ENCODE measurements at regions not wholly inside any gene's neighbourhood (a gene's known extent, or its start where the extent isn't known, plus 50 kb on each side); places are given as distances from the start of the nearest gene placed in this dataset.

DNA sequence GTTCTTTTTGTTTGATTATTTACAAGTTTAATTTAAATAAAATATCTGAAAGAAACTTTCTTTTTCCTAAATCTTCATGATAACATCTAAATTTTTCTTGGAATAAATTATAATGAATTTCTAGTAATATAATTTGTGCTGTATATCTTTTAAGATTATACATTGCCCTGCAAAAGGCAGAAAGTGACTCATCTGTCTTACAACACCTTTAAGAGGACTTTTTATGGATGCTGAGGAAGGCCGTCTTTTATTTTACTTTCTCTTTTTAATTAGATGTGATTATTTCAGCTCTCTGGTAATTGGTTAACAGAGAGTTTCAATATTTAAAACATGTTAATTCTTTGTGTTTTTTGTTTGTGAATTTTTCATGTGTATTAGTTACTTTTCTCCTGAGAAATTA, 598.4 kb downstream of the RPL10L start:
- H3K4me3 ChIP-seq (ENCODE audit: low read length) = no peak overlapping the region
- TF ChIP-seq, protein P1, sequence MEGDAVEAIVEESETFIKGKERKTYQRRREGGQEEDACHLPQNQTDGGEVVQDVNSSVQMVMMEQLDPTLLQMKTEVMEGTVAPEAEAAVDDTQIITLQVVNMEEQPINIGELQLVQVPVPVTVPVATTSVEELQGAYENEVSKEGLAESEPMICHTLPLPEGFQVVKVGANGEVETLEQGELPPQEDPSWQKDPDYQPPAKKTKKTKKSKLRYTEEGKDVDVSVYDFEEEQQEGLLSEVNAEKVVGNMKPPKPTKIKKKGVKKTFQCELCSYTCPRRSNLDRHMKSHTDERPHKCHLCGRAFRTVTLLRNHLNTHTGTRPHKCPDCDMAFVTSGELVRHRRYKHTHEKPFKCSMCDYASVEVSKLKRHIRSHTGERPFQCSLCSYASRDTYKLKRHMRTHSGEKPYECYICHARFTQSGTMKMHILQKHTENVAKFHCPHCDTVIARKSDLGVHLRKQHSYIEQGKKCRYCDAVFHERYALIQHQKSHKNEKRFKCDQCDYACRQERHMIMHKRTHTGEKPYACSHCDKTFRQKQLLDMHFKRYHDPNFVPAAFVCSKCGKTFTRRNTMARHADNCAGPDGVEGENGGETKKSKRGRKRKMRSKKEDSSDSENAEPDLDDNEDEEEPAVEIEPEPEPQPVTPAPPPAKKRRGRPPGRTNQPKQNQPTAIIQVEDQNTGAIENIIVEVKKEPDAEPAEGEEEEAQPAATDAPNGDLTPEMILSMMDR (conservative IDR thresholded peaks at IDR 0.05; ENCODE audit: low read depth, low read length) = no peak
- no peak for DNase-seq (ENCODE audit: low read depth)

DNA sequence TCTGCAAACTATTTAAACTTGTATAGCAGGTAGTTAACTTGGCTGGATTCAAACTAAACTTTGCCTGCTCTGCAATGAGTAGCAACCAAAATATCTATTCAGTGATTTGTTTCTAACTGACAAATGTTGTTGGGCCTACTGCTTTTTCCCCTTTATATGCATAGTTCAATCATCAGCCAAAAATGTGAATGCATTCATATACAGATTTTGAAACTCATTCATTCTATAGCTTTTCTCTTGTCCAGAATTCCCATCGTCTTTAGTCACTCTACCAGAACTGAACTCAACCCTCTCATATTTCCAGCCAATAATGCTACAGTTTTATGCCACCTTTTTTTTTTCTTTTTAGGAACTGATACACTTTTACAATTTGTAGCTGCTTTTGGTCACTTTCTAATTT, 599.8 kb downstream of the RPL10L start:
- DNase-seq (ENCODE audit: low read depth) = no peak
- TF ChIP-seq, protein P1 (conservative IDR thresholded peaks at IDR 0.05; ENCODE audit: low read depth, low read length) = no peak
- H3K4me3 ChIP-seq (ENCODE audit: low read length) = no peak overlapping the region

DNA sequence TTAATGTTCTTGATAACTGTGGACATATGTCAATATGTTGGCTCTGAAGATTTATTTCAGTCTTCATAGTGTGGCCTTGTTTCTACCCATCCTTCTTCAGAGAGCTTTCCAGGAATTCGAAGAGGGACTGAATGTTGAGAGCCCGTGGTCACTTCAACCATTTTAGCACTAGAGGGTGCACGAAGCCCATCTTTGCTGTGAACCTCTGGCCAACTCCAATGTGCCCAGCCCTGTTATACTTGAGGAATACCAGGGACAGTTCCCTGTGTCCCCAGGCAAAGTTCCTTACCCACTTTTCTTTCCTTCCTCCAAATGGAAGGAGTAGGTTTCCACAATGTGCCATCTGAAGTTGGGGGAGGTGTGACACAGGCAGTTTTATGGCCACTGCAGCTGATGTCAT, 603.5 kb downstream of the RPL10L start:
- TF ChIP-seq, protein P1 (conservative IDR thresholded peaks at IDR 0.05; ENCODE audit: low read depth, low read length) = peak; percentile 44
- H3K4me3 ChIP-seq (ENCODE audit: low read length) = no peak overlapping the region
- DNase-seq (ENCODE audit: low read depth) = no peak

DNA sequence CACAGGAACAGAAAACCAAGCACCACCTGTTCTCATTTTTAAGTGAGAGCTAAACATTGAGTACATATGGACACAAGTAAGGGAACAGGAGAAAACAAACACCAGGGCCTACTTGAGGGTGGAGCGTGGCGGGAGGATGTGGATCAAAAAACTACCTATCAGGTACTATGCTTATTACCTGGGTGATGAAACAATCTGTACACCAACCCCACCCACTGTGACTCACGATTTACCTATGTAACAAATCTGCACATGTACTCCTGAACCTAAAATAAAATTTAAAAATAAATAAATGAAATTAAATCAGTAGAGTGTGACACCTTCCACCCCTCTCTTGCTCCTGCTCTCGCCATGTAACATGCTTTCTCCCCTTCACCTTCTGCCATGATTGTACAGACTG, 615.5 kb downstream of the RPL10L start:
- TF ChIP-seq, protein P1 (conservative IDR thresholded peaks at IDR 0.05; ENCODE audit: low read depth, low read length) = no peak
- no peak for DNase-seq (ENCODE audit: low read depth)
- no peak overlapping the region for H3K4me3 ChIP-seq (ENCODE audit: low read length)

DNA sequence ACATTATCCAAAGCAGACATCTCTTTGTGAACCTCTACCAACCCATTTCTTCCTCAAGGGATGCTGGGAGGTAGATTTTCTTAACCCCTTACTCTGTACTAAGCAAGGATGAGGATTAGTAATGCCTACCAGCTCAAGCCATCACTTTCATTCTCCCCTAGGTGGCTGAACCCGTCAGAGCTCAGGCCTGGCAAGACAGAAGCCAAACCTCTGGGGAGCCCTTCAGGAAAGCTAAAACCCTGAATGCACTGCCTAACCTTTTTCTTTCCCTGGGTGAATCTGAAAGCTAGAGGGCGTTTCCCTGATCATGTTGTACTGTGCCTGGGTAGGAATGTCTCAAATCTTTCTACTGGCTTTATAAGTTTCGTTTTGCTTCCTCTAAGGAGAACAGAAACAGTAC, 617.3 kb downstream of the RPL10L start:
- no peak for DNase-seq (ENCODE audit: low read depth)
- no peak overlapping the region for H3K4me3 ChIP-seq (ENCODE audit: low read length)
- TF ChIP-seq, protein P1 (conservative IDR thresholded peaks at IDR 0.05; ENCODE audit: low read depth, low read length) = no peak

DNA sequence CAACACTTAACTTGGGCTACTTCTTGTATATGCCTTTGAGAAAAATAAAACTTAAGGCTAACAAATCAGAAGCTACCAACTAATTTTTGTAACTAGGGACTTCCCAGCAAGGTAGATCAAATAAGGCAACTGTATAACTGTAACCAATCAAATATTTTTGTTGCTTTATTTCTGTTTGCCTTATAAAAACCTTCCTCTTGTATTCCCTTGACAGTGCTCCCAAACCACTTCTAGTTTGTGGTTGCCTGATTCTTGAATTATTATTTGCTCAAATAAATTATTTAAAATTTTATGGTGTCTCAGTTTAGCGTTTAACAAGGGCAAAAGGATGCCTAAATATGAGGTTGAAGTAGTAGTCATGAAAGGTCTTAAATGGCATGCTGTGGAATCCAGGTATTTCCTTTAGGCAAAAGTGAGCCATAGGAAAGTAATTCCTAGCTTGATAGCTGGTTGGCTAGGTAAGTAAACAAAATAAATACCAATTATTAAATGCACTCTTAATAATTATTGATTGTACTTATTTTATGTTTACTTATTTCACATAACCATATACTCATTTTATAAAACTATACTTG, 632.6 kb downstream of the RPL10L start:
- TF ChIP-seq, protein P1 (conservative IDR thresholded peaks at IDR 0.05; ENCODE audit: low read depth, low read length) = no peak
- no peak for DNase-seq (ENCODE audit: low read depth)
- no peak overlapping the region for H3K4me3 ChIP-seq (ENCODE audit: low read length)

DNA sequence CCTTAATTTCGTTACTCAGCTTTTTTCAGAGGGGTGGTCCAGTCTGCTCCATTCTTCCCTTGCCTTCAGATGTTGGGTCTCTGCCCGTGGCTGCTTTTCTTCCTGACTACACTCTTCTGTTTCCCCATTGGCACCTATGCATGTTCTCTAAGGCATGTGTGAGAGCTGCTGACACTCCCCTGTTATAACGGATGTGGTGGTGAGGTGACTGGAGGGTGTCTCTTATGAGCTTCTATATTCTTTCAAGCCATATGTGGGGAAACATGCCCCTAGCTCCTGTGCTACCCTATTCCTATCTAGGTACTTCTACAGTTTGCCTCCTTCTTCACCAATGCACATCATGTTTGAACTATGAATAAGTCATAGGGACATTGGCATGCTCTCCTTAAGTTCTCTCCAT, 643.2 kb downstream of the RPL10L start:
- DNase-seq (ENCODE audit: low read depth) = no peak
- no peak overlapping the region for H3K4me3 ChIP-seq (ENCODE audit: low read length)
- TF ChIP-seq, protein P1 (conservative IDR thresholded peaks at IDR 0.05; ENCODE audit: low read depth, low read length) = no peak
